IMR-90 (cell line): ENCODE measurements at regions not wholly inside any gene's neighbourhood (a gene's known extent, or its start where the extent isn't known, plus 50 kb on each side); places are given as distances from the start of the nearest gene placed in this dataset.

Source experiments
- ATAC-seq: fragments of 200-7000 bp; cut with Tn5 transposase; 2 replicates; pipeline ENCODE4 v1.9.1; 2020; ENCODE audit warnings: low read depth, mild to moderate bottlenecking, moderate library complexity
- BruUV-seq: library from RNA; stranded (reverse); fragments of 400-500 nt; replicated peaks from 2 replicates; lab custom pipeline; 2021; lab: Mats Ljungman, UMichigan
- CTCF ChIA-PET: fragments of 300-600 bp; formaldehyde crosslinking; extraction: SDS; loops from one replicate; lab custom pipeline; 2021; ENCODE audit warnings: antibody characterized with exemption; lab: Yijun Ruan, JAX
- POLR2A ChIA-PET: fragments of 300-600 bp; sonication (Branson Sonifier 250); formaldehyde crosslinking; loops from one replicate; lab custom pipeline; 2022; ENCODE audit warnings: antibody characterized with exemption; ENCODE audit not compliant: unreplicated experiment; lab: Charles Lee
- DNase-seq: peaks from one replicate; pipeline ENCODE4 v3.0.0; 2013
- H2AFZ ChIP-seq: replicated peaks from 2 replicates; pipeline ENCODE3; 2013; ENCODE audit warnings: low read length, mild to moderate bottlenecking; ENCODE audit not compliant: poor library complexity
- H2AK5ac ChIP-seq: 2 replicates; pipeline ENCODE4 v1.6.1; 2013; ENCODE audit warnings: low read depth, low read length, inconsistent platforms
- H2AK9ac ChIP-seq: replicated peaks from 2 replicates; pipeline ENCODE3; 2013; ENCODE audit warnings: mild to moderate bottlenecking, low read depth, low read length, moderate library complexity; ENCODE audit not compliant: poor library complexity
- H2BK120ac ChIP-seq: 2 replicates; pipeline ENCODE4 v1.6.1; 2013; ENCODE audit warnings: low read depth, low read length, inconsistent platforms
- H2BK15ac ChIP-seq: 3 replicates; pipeline ENCODE4 v1.6.1; 2013; ENCODE audit warnings: low read depth, low read length, inconsistent platforms
- H2BK20ac ChIP-seq: 2 replicates; pipeline ENCODE4 v1.6.1; 2013; ENCODE audit warnings: low read depth, mild to moderate bottlenecking, inconsistent platforms, low read length, moderate library complexity
- H2BK5ac ChIP-seq: 2 replicates; pipeline ENCODE4 v1.6.1; 2013; ENCODE audit warnings: mild to moderate bottlenecking, low read depth, low read length, inconsistent platforms; ENCODE audit not compliant: poor library complexity, severe bottlenecking
- H3K14ac ChIP-seq: replicated peaks from 2 replicates; pipeline ENCODE4 v1.6.1; 2013; ENCODE audit warnings: low read depth, low read length, inconsistent platforms
- H3K18ac ChIP-seq: 2 replicates; pipeline ENCODE4 v1.6.1; 2013; ENCODE audit warnings: low read depth, low read length, control low read depth
- H3K23ac ChIP-seq: 2 replicates; pipeline ENCODE4 v1.6.1; 2013; ENCODE audit warnings: low read depth, low read length, inconsistent platforms
- H3K27ac ChIP-seq: 2 replicates; pipeline ENCODE4 v1.5.1; 2013; ENCODE audit warnings: mild to moderate bottlenecking, control low read depth, low read length; ENCODE audit not compliant: insufficient read depth
- H3K27me3 ChIP-seq: 2 replicates; pipeline ENCODE4 v1.6.1; 2013; ENCODE audit warnings: low read length; ENCODE audit not compliant: control insufficient read depth, insufficient read depth
- H3K36me3 ChIP-seq: 2 replicates; pipeline ENCODE4 v1.6.1; 2013; ENCODE audit warnings: low read length, mixed read lengths; ENCODE audit not compliant: control insufficient read depth, insufficient read depth
- H3K4ac ChIP-seq: 2 replicates; pipeline ENCODE4 v1.6.1; 2013; ENCODE audit warnings: low read depth, low read length, inconsistent platforms
- H3K4me1 ChIP-seq: 2 replicates; pipeline ENCODE4 v1.6.1; 2013; ENCODE audit warnings: low read length, mixed read lengths; ENCODE audit not compliant: control insufficient read depth, insufficient read depth
- H3K4me2 ChIP-seq: 2 replicates; pipeline ENCODE4 v1.6.1; 2013; ENCODE audit warnings: low read depth, mild to moderate bottlenecking, control low read depth, low read length, moderate library complexity
- H3K4me3 ChIP-seq: 2 replicates; pipeline ENCODE4 v1.5.1; 2013; ENCODE audit warnings: low read depth, mild to moderate bottlenecking, control low read depth, low read length, moderate library complexity; ENCODE audit not compliant: insufficient read depth
- H3K56ac ChIP-seq: 2 replicates; pipeline ENCODE4 v1.6.1; 2013; ENCODE audit warnings: low read length, inconsistent platforms; ENCODE audit not compliant: insufficient read depth; ENCODE audit errors: extremely low read depth
- H3K79me1 ChIP-seq, 2 experiments: 2 replicates each; pipeline ENCODE4 v1.6.1; 2013; ENCODE audit warnings: low read length in 2 of 2, inconsistent platforms in 1 of 2, low read depth in 1 of 2
- H3K9ac ChIP-seq: 2 replicates; pipeline ENCODE4 v1.6.1; 2013; ENCODE audit warnings: low read depth, low read length, control low read depth
- H3K9me1 ChIP-seq: 2 replicates; pipeline ENCODE4 v1.6.1; 2013; ENCODE audit warnings: low read length, inconsistent platforms; ENCODE audit not compliant: insufficient read depth
- H3K9me3 ChIP-seq: 2 replicates; pipeline ENCODE4 v1.6.1; 2013; ENCODE audit warnings: low read length; ENCODE audit not compliant: control insufficient read depth, insufficient read depth
- H4K20me1 ChIP-seq: 2 replicates; pipeline ENCODE4 v1.6.1; 2013; ENCODE audit warnings: low read length, inconsistent platforms; ENCODE audit not compliant: insufficient read depth
- H4K5ac ChIP-seq: 2 replicates; pipeline ENCODE4 v1.6.1; 2013; ENCODE audit warnings: mild to moderate bottlenecking, low read depth, low read length, control low read depth
- H4K8ac ChIP-seq, 2 experiments: 2 replicates each; pipeline ENCODE4 v1.6.1; 2013; ENCODE audit warnings: low read depth in 2 of 2, low read length in 2 of 2, control low read depth in 1 of 2, inconsistent platforms in 1 of 2
- H4K91ac ChIP-seq: 2 replicates; pipeline ENCODE4 v1.6.1; 2013; ENCODE audit warnings: low read depth, low read length, inconsistent platforms; ENCODE audit not compliant: insufficient read depth
- BHLHE40 ChIP-seq: fragments of 150-350 bp; IDR thresholded peaks from 2 replicates; pipeline ENCODE4 v1.6.1; 2016; ENCODE audit warnings: mild to moderate bottlenecking, low read depth, low read length
- CEBPB ChIP-seq: IDR thresholded peaks from 2 replicates; pipeline ENCODE4 v1.6.1; 2012; ENCODE audit warnings: low read depth, low read length, improper control_type of control experiment
- CHD1 ChIP-seq: IDR thresholded peaks from 2 replicates; pipeline ENCODE4 v1.6.1; 2012; ENCODE audit warnings: low read depth, low read length, improper control_type of control experiment
- CTCF ChIP-seq: conservative IDR thresholded peaks from 2 replicates; pipeline ENCODE4 v1.5.1; 2012; ENCODE audit warnings: mild to moderate bottlenecking, low read depth, low read length, improper control_type of control experiment
- ELK1 ChIP-seq: fragments of 150-350 bp; IDR thresholded peaks from 2 replicates; pipeline ENCODE4 v1.6.1; 2016; ENCODE audit warnings: low read depth, mild to moderate bottlenecking, low read length, moderate library complexity, borderline replicate concordance
- FOS ChIP-seq: fragments of 150-350 bp; IDR thresholded peaks from 2 replicates; pipeline ENCODE4 v1.6.1; 2016; ENCODE audit warnings: low read depth, low read length
- MAFK ChIP-seq: IDR thresholded peaks from 2 replicates; pipeline ENCODE4 v1.6.1; 2012; ENCODE audit warnings: low read depth, low read length, improper control_type of control experiment
- MAZ ChIP-seq: IDR thresholded peaks from 2 replicates; pipeline ENCODE4 v1.6.1; 2012; ENCODE audit warnings: low read depth, mild to moderate bottlenecking, low read length, improper control_type of control experiment, moderate library complexity, borderline replicate concordance
- MXI1 ChIP-seq: IDR thresholded peaks from 2 replicates; pipeline ENCODE4 v1.6.1; 2012; ENCODE audit warnings: low read depth, mild to moderate bottlenecking, low read length, moderate library complexity, borderline replicate concordance
- NFE2L2 ChIP-seq: fragments of 150-350 bp; IDR thresholded peaks from 2 replicates; pipeline ENCODE4 v1.6.1; 2016; ENCODE audit warnings: low read depth, mild to moderate bottlenecking, low read length
- POLR2A ChIP-seq: IDR thresholded peaks from 2 replicates; pipeline ENCODE4 v1.6.1; 2012; ENCODE audit warnings: mild to moderate bottlenecking, low read depth, low read length
- RAD21 ChIP-seq: IDR thresholded peaks from 2 replicates; pipeline ENCODE4 v1.6.1; 2012; ENCODE audit warnings: low read length, improper control_type of control experiment
- RCOR1 ChIP-seq: IDR thresholded peaks from 2 replicates; pipeline ENCODE4 v1.6.1; 2012; ENCODE audit warnings: mild to moderate bottlenecking, low read length, improper control_type of control experiment; ENCODE audit not compliant: insufficient replicate concordance
- RFX5 ChIP-seq: IDR thresholded peaks from 2 replicates; pipeline ENCODE4 v1.8.0; 2012; ENCODE audit warnings: low read depth, mild to moderate bottlenecking, low read length, moderate library complexity
- SMC3 ChIP-seq: fragments of 150-350 bp; IDR thresholded peaks from 2 replicates; pipeline ENCODE4 v1.6.1; 2016; ENCODE audit warnings: low read depth, mild to moderate bottlenecking, antibody characterized with exemption, low read length, moderate library complexity
- USF2 ChIP-seq: fragments of 150-350 bp; IDR thresholded peaks from 2 replicates; pipeline ENCODE4 v1.6.1; 2017; ENCODE audit warnings: mild to moderate bottlenecking, antibody characterized with exemption, low read length, low read depth
- WGBS, 2 experiments: methylation state at CpG; one replicate each; pipeline versions ENCODE4 v1.1.5 to v1.1.7; 2013; ENCODE audit warnings: missing lambda C conversion rate in 2 of 2; ENCODE audit not compliant: insufficient read length in 1 of 2; ENCODE audit errors: extremely low coverage in 2 of 2; 5-methylcytosine and 5-hydroxymethylcytosine counted together
- dilution Hi-C: fragments of 300-500 bp; cut with HindIII; formaldehyde crosslinking; loops from one replicate; pipeline ENCODE4 v1.14.3; 2018; ENCODE audit warnings: low sequenced_read_pairs; ENCODE audit not compliant: unreplicated experiment
- in situ Hi-C: fragments of 300-500 bp; cut with MboI; formaldehyde crosslinking; loops from 3 replicates; pipeline ENCODE4 v1.14.3; 2019; ENCODE audit warnings: low sequenced_read_pairs, inconsistent platforms, mixed read lengths
- intact Hi-C: fragments of 100-400 bp; cut with micrococcal nuclease; formaldehyde crosslinking; loops from 2 replicates; pipeline ENCODE4 v1.10.0; 2022

- H3K4ac ChIP-seq = no peak overlapping the region
- H3K18ac ChIP-seq = no peak overlapping the region
- TF ChIP-seq USF2 (no peak), ELK1 (no peak), CEBPB (no peak), MXI1 (no peak), RAD21 (no peak), CTCF (no peak), RFX5 (no peak), CHD1 (no peak), BHLHE40 (no peak), NFE2L2 (no peak), SMC3 (no peak), MAFK (no peak), FOS (no peak), RCOR1 (no peak), MAZ (no peak), POLR2A (no peak)
- DNase-seq (no peak), ATAC-seq (no peak)
- POLR2A ChIA-PET = no interaction called here
- H3K9me1 ChIP-seq = no peaks in the 10 kb centered on the region
- no peak overlapping the region for H3K4me3 ChIP-seq
- in situ Hi-C loops = no loop called here
- no peak overlapping the region for H2AK5ac ChIP-seq
- H3K23ac ChIP-seq = no peak overlapping the region
- H2AK9ac ChIP-seq = no peak overlapping the region
- H3K27me3 ChIP-seq = no peaks in the 10 kb centered on the region
- CTCF ChIA-PET = no interaction called here
- H3K9ac ChIP-seq = no peak overlapping the region
- H4K5ac ChIP-seq = no peak overlapping the region
- WGBS, 2 experiments = no CpG with 5 or more reads among the region's 2 CpGs
- H3K27ac ChIP-seq = no peak overlapping the region
- no peaks in the 10 kb centered on the region for H4K20me1 ChIP-seq
- no peak overlapping the region for H3K14ac ChIP-seq
- H3K36me3 ChIP-seq = no peaks in the 10 kb centered on the region
- H2BK15ac ChIP-seq = no peak overlapping the region
- BruUV-seq = no TSS peak
- no peaks in the 10 kb centered on the region for H3K9me3 ChIP-seq
- H3K79me1 ChIP-seq = no peaks in the 10 kb centered on the region
- H3K4me1 ChIP-seq = no peaks in the 10 kb centered on the region
- H2BK5ac ChIP-seq = no peak overlapping the region
- dilution Hi-C loops = no loop called here
- no peak overlapping the region for H2BK120ac ChIP-seq
- H2AFZ ChIP-seq = no peak overlapping the region
- H3K4me2 ChIP-seq = no peak overlapping the region
- no peak overlapping the region for H2BK20ac ChIP-seq
- H4K91ac ChIP-seq = no peak overlapping the region
- intact Hi-C loops = no loop called here
- H4K8ac ChIP-seq = no peak overlapping the region
- H3K56ac ChIP-seq = no peak overlapping the region
Measured at GRCh38 chr2:41000906-41001305, 549.0 kb upstream of the SLC8A1 start.
